Stimulated activated CD4-positive, alpha-beta T cell treated with anti-CD3 and anti-CD28 coated beads, Interleukin-1b, Interleukin-23, amount 100 ng/mL, for 24 hours (primary cell): ENCODE measurements at regions not wholly inside any gene's neighbourhood (a gene's known extent, or its start where the extent isn't known, plus 50 kb on each side); places are given as distances from the start of the nearest gene placed in this dataset.
"Not testable (repeated sequence)": the region's sequence is repeated elsewhere in the genome, so short reads cannot be mapped to it uniquely, and the experiment has no call there.

Experiments used
- DNase-seq, 4 experiments: peaks; one replicate each; pipeline ENCODE4 v3.0.0-alpha.2; 2020; ENCODE audit warnings: low read depth in 4 of 4, low spot score in 1 of 4

DNA sequence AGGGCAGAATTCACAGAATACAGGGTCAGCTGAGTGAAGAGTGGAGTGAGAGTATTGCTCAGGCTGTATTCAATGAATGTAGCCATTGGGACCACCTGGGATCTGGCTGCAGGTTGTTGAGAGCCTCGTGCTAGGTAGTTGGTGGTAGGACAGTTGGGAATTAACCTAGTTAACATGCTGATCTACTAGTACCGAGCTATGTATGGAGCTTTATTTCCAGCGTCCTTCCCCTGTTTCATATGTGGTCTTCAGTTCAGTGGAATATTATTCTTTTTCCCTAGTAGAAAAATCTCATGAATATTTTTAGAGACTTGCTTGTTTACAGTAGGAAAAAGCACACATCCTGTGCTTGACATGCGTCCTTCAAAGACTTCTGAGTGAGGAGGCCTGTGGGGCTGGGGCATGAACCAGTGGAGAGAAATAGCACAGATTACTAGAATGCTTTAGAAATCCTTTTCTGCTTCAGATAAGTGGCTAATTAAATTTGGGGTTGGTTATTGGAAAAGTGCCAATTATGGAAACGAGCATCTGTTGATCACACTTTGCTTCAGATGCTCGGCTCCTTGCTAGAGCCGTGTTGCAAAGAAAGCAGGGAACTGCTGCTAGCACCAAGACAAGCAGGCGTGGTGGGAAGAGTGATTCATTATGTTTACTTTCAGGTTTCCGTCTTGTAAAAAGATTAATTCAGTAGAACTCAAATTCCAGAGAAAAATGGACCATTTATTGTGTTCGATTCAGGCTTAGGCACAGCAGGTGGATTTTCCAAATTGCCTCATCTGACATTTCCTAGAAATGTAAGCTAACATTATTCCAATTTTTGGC, 53.6 kb downstream of the ARF6 start:
- DNase-seq, result no peak

DNA sequence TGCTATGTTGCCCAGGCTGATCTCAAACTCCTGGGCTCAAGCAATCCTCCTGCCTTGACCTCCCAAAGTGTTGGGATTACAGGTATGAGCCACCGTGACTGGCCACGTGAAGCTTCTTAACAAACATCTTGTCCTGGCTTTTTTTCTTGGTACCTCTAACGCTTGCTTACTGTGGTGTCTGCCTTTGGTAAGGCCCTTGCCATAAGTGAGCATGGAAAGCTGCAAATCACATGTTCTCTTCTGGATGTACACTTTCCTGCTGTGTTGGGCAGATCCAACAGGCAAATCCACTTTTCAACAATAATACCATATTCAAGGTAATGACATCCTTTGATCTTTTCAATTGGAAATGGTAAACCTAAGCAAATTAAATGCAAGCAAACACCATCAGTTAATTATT, 54.6 kb downstream of the ARF6 start:
- no peak for DNase-seq

DNA sequence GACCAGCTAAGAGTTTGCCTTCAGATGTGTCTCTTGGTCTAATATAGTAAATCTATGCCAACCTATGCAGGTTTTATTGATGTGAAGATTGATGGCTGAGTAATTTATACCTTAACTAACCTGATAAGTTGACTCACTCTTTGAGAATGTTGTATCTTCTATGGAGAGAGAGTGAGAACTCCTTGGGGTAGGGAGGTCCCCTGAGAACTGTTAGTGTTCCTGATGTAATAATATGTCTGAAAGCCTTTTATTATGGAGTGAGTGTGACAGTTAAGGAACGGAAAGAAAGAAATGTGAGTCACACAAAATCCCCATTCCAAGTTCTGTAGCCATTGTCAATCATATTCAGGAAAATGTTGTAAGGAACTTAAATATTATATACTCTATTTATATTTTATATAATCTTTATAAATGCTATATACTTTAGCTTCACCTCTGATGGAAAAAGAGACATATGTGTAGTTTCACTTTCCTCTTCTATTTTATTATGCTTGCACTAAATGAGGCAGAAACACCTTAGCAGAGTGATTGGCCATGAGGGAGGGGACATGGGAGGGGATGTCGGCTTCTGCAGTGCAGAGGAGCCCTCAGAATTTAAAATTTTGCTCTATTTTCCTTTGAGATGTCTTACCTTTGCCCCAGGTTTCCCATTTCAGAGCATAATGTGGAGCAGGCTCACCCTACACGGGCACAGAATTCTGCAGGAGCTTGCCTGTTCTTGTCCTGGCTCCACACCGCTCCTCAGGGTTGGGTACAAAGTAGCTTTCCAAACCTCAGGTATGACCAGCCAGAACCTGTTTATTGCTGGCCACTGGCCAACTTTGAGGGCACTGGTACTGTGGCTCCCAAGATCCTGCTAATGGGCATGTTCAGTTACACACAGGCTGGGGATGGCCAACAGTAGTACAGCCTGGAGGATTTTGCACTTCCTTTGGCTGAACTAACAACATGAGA, 57.7 kb downstream of the ARF6 start:
- no peak for DNase-seq

GRCh38 chr14:49951229-49951607, 58.3 kb downstream of the ARF6 start:
- no peak for DNase-seq

- no peak for DNase-seq
Observed at GRCh38 chr14:49951691-49952345, 58.9 kb downstream of the ARF6 start.

DNA sequence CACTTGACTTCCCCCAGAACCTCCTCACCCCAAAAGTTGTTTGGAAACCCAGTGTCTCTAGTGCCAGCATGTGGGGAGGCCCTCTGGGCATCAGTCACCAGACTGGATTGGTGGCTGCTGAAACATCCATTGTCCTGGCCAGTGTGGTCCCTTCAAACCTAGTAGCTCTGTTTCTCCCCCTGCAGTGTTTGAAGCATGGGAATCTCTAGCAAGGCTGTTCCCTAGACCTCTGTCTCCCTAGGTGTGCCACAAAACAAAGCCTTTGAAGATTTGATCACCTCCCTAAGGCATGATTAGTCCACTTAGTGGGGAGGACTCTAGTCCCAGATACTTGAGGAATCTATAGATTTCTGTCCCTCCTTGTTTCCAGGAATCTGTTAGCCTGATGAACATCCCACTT, 60.3 kb downstream of the ARF6 start:
- no peak for DNase-seq

- no peak for DNase-seq
Observed at GRCh38 chr14:49954171-49954631, 61.3 kb downstream of the ARF6 start.

- no peak for DNase-seq
Observed at GRCh38 chr14:49955024-49955423, 62.1 kb downstream of the ARF6 start.

GRCh38 chr14:49957089-49957852, 64.4 kb downstream of the ARF6 start:
- no peak for DNase-seq

DNA sequence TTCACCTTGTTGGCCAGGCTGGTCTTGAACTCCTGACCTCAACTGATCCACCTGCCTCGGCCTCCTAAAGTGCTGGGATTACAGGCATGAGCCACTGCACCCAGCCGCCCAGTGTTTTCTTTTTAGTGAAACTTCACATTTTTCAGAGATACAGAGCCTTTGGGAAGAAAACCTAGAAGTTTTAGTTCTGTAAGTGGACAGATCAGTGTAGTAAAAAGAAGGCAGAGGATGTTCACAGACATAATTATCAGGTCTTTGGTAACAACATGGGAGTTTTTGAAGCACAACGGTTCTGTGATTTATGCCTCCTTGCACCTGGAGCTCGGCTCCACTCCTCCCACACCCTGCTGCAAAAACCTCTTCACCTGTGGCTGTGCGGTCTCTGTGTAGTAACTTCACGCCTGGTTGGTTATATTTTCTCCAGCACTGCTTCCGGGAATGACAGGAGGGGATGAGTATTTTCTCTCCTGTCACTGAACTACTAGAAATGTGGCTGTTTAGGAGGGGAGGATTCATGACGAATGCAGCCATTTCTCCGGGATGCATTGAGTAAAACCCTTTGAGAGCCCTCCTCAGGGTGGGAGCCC, 67.0 kb downstream of the ARF6 start:
- DNase-seq, result no peak

- no peak for DNase-seq
Observed at GRCh38 chr14:49960453-49960852, 67.6 kb downstream of the ARF6 start.

DNA sequence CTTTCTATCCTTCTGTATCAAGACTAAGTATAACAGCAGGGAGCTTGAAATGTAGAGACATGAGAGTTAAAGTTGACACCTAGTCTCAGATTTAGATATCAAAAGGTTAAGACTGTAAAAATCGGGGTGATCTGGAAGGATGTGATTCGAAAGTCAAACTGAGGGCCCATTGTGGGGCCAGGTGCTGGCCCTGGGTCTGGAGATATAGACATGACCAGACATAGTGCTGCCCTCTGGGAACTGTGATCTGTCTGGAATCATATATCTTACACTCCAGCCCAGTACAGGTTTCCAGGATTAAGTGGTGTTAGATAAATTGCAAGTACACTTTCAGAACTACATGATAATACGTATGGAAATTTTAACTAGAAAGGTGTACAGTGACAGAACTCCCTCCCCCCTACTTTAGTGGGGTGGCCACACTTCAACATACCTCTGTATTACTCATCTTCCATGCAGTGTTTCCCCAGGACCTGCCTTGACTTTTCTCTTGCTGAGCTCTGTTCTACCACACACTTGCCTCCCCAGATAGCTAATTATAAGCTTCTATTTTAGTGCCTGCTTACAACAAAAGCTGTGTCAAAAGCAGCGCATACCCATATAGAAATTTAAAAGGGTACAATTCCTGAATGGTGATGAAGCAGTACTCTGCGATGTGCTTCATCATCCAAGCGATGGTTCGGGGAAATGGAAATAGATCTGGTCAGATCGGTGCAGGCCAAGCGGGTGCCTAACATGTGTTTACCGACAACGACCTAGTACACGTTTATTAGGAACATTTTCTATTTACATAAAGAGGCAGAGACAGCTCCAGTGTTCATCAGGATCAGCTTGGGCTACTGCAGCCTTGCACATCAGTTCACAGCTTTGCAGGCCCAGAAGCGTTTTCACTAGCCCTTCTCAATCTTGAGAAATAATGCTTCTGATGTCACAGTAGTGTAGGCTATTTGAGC, 68.7 kb downstream of the ARF6 start:
- DNase-seq, result no peak

GRCh38 chr14:49962621-49963020, 69.7 kb downstream of the ARF6 start:
- DNase-seq, result peak in 1 of 4 experiments; percentile 67

DNA sequence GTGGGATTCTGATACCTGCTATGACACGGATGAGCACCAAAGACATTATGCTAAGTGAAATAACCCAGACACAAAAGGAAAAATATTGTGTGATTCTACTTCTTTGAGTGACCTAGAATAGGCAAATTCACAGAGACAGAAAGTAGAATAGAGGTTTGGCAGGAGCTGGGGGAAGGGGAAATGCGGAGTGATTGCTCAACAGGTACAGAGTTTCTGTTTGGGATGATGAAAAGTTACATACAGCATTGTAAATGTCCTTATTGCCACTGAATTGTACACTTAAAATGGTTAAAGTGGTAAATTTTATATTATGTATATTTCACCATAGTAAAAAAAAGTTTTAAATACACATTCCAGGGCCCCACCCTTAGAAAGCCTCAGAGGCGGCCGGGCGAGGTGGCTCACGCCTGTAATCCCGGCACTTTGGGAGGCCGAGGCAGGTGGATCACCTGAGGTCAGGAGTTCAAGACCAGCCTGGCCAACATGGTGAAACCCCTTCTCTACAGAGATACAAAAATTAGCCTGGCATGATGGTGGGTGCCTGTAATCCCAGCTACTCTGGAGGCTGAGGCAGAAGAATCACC, 72.3 kb downstream of the ARF6 start:
- not testable (repeated sequence) for DNase-seq

GRCh38 chr14:49966304-49966809, 73.5 kb downstream of the ARF6 start:
- no peak for DNase-seq

GRCh38 chr14:49966971-49967630, 74.2 kb downstream of the ARF6 start:
- DNase-seq, result no peak

DNA sequence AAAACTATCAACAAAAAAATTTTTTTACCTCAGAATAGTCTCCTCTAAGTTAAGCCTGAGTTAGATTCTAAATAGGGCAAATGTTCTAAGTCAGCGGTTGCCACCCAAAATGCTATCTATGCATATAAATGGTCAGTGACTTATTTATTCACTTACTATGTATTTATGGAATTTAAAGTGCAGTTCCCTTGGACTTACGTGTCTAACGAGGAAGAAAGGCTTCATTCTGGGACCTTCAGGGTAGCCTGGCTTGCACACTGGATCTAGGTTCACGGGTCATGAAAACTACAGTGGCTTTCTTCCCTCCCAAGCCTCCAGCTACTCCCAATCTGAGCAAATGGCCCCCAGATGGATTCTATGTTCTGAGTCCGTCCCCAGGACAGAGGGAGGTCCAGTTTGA, 77.1 kb downstream of the ARF6 start:
- no peak for DNase-seq

GRCh38 chr14:49970474-49971147, 77.7 kb downstream of the ARF6 start:
- no peak for DNase-seq
